IMR-90 (cell line): ENCODE measurements at regions not wholly inside any gene's neighbourhood (a gene's known extent, or its start where the extent isn't known, plus 50 kb on each side); places are given as distances from the start of the nearest gene placed in this dataset.

Source experiments
- ATAC-seq: fragments of 200-7000 bp; cut with Tn5 transposase; 2 replicates; pipeline ENCODE4 v1.9.1; 2020; ENCODE audit warnings: low read depth, mild to moderate bottlenecking, moderate library complexity
- BruUV-seq: library from RNA; stranded (reverse); fragments of 400-500 nt; replicated peaks from 2 replicates; lab custom pipeline; 2021; lab: Mats Ljungman, UMichigan
- CTCF ChIA-PET: fragments of 300-600 bp; formaldehyde crosslinking; extraction: SDS; loops from one replicate; lab custom pipeline; 2021; ENCODE audit warnings: antibody characterized with exemption; lab: Yijun Ruan, JAX
- POLR2A ChIA-PET: fragments of 300-600 bp; sonication (Branson Sonifier 250); formaldehyde crosslinking; loops from one replicate; lab custom pipeline; 2022; ENCODE audit warnings: antibody characterized with exemption; ENCODE audit not compliant: unreplicated experiment; lab: Charles Lee
- DNase-seq: peaks from one replicate; pipeline ENCODE4 v3.0.0; 2013
- H2AFZ ChIP-seq: replicated peaks from 2 replicates; pipeline ENCODE3; 2013; ENCODE audit warnings: low read length, mild to moderate bottlenecking; ENCODE audit not compliant: poor library complexity
- H2AK5ac ChIP-seq: 2 replicates; pipeline ENCODE4 v1.6.1; 2013; ENCODE audit warnings: low read depth, low read length, inconsistent platforms
- H2AK9ac ChIP-seq: replicated peaks from 2 replicates; pipeline ENCODE3; 2013; ENCODE audit warnings: mild to moderate bottlenecking, low read depth, low read length, moderate library complexity; ENCODE audit not compliant: poor library complexity
- H2BK120ac ChIP-seq: 2 replicates; pipeline ENCODE4 v1.6.1; 2013; ENCODE audit warnings: low read depth, low read length, inconsistent platforms
- H2BK15ac ChIP-seq: 3 replicates; pipeline ENCODE4 v1.6.1; 2013; ENCODE audit warnings: low read depth, low read length, inconsistent platforms
- H2BK20ac ChIP-seq: 2 replicates; pipeline ENCODE4 v1.6.1; 2013; ENCODE audit warnings: low read depth, mild to moderate bottlenecking, inconsistent platforms, low read length, moderate library complexity
- H2BK5ac ChIP-seq: 2 replicates; pipeline ENCODE4 v1.6.1; 2013; ENCODE audit warnings: mild to moderate bottlenecking, low read depth, low read length, inconsistent platforms; ENCODE audit not compliant: poor library complexity, severe bottlenecking
- H3K14ac ChIP-seq: replicated peaks from 2 replicates; pipeline ENCODE4 v1.6.1; 2013; ENCODE audit warnings: low read depth, low read length, inconsistent platforms
- H3K18ac ChIP-seq: 2 replicates; pipeline ENCODE4 v1.6.1; 2013; ENCODE audit warnings: low read depth, low read length, control low read depth
- H3K23ac ChIP-seq: 2 replicates; pipeline ENCODE4 v1.6.1; 2013; ENCODE audit warnings: low read depth, low read length, inconsistent platforms
- H3K27ac ChIP-seq: 2 replicates; pipeline ENCODE4 v1.5.1; 2013; ENCODE audit warnings: mild to moderate bottlenecking, control low read depth, low read length; ENCODE audit not compliant: insufficient read depth
- H3K27me3 ChIP-seq: 2 replicates; pipeline ENCODE4 v1.6.1; 2013; ENCODE audit warnings: low read length; ENCODE audit not compliant: control insufficient read depth, insufficient read depth
- H3K36me3 ChIP-seq: 2 replicates; pipeline ENCODE4 v1.6.1; 2013; ENCODE audit warnings: low read length, mixed read lengths; ENCODE audit not compliant: control insufficient read depth, insufficient read depth
- H3K4ac ChIP-seq: 2 replicates; pipeline ENCODE4 v1.6.1; 2013; ENCODE audit warnings: low read depth, low read length, inconsistent platforms
- H3K4me1 ChIP-seq: 2 replicates; pipeline ENCODE4 v1.6.1; 2013; ENCODE audit warnings: low read length, mixed read lengths; ENCODE audit not compliant: control insufficient read depth, insufficient read depth
- H3K4me2 ChIP-seq: 2 replicates; pipeline ENCODE4 v1.6.1; 2013; ENCODE audit warnings: low read depth, mild to moderate bottlenecking, control low read depth, low read length, moderate library complexity
- H3K4me3 ChIP-seq: 2 replicates; pipeline ENCODE4 v1.5.1; 2013; ENCODE audit warnings: low read depth, mild to moderate bottlenecking, control low read depth, low read length, moderate library complexity; ENCODE audit not compliant: insufficient read depth
- H3K56ac ChIP-seq: 2 replicates; pipeline ENCODE4 v1.6.1; 2013; ENCODE audit warnings: low read length, inconsistent platforms; ENCODE audit not compliant: insufficient read depth; ENCODE audit errors: extremely low read depth
- H3K79me1 ChIP-seq, 2 experiments: 2 replicates each; pipeline ENCODE4 v1.6.1; 2013; ENCODE audit warnings: low read length in 2 of 2, inconsistent platforms in 1 of 2, low read depth in 1 of 2
- H3K9ac ChIP-seq: 2 replicates; pipeline ENCODE4 v1.6.1; 2013; ENCODE audit warnings: low read depth, low read length, control low read depth
- H3K9me1 ChIP-seq: 2 replicates; pipeline ENCODE4 v1.6.1; 2013; ENCODE audit warnings: low read length, inconsistent platforms; ENCODE audit not compliant: insufficient read depth
- H3K9me3 ChIP-seq: 2 replicates; pipeline ENCODE4 v1.6.1; 2013; ENCODE audit warnings: low read length; ENCODE audit not compliant: control insufficient read depth, insufficient read depth
- H4K20me1 ChIP-seq: 2 replicates; pipeline ENCODE4 v1.6.1; 2013; ENCODE audit warnings: low read length, inconsistent platforms; ENCODE audit not compliant: insufficient read depth
- H4K5ac ChIP-seq: 2 replicates; pipeline ENCODE4 v1.6.1; 2013; ENCODE audit warnings: mild to moderate bottlenecking, low read depth, low read length, control low read depth
- H4K8ac ChIP-seq, 2 experiments: 2 replicates each; pipeline ENCODE4 v1.6.1; 2013; ENCODE audit warnings: low read depth in 2 of 2, low read length in 2 of 2, control low read depth in 1 of 2, inconsistent platforms in 1 of 2
- H4K91ac ChIP-seq: 2 replicates; pipeline ENCODE4 v1.6.1; 2013; ENCODE audit warnings: low read depth, low read length, inconsistent platforms; ENCODE audit not compliant: insufficient read depth
- BHLHE40 ChIP-seq: fragments of 150-350 bp; IDR thresholded peaks from 2 replicates; pipeline ENCODE4 v1.6.1; 2016; ENCODE audit warnings: mild to moderate bottlenecking, low read depth, low read length
- ELK1 ChIP-seq: fragments of 150-350 bp; IDR thresholded peaks from 2 replicates; pipeline ENCODE4 v1.6.1; 2016; ENCODE audit warnings: low read depth, mild to moderate bottlenecking, low read length, moderate library complexity, borderline replicate concordance
- MAFK ChIP-seq: IDR thresholded peaks from 2 replicates; pipeline ENCODE4 v1.6.1; 2012; ENCODE audit warnings: low read depth, low read length, improper control_type of control experiment
- MAZ ChIP-seq: IDR thresholded peaks from 2 replicates; pipeline ENCODE4 v1.6.1; 2012; ENCODE audit warnings: low read depth, mild to moderate bottlenecking, low read length, improper control_type of control experiment, moderate library complexity, borderline replicate concordance
- dilution Hi-C: fragments of 300-500 bp; cut with HindIII; formaldehyde crosslinking; loops from one replicate; pipeline ENCODE4 v1.14.3; 2018; ENCODE audit warnings: low sequenced_read_pairs; ENCODE audit not compliant: unreplicated experiment
- in situ Hi-C: fragments of 300-500 bp; cut with MboI; formaldehyde crosslinking; loops from 3 replicates; pipeline ENCODE4 v1.14.3; 2019; ENCODE audit warnings: low sequenced_read_pairs, inconsistent platforms, mixed read lengths
- intact Hi-C: fragments of 100-400 bp; cut with micrococcal nuclease; formaldehyde crosslinking; loops from 2 replicates; pipeline ENCODE4 v1.10.0; 2022

GRCh38 chr6:139988685-139989084 lies 614.2 kb upstream of the CITED2 start:
- CTCF ChIA-PET: no interaction called here
- H3K4ac ChIP-seq: no peak overlapping the region
- POLR2A ChIA-PET: no interaction called here

More at GRCh38 chr6:139988685-139989084, 614.2 kb upstream of the CITED2 start:
- Histone ChIP-seq H3K56ac (no peak overlapping the region), H4K8ac (no peak overlapping the region), H4K91ac (no peak overlapping the region), H3K23ac (no peak overlapping the region), H2AK5ac (no peak overlapping the region), H3K14ac (no peak overlapping the region), H3K27me3 (no peaks in the 10 kb centered on the region), H3K9me1 (no peaks in the 10 kb centered on the region; the same call in 1 of the 2 replicates), H3K4me1 (peaks cover 8% of the 10 kb centered on the region), H2BK5ac (no peak overlapping the region), H3K4me3 (no peak overlapping the region), H3K9ac (no peak overlapping the region), H3K18ac (no peak overlapping the region), H2BK20ac (no peak overlapping the region), H4K5ac (no peak overlapping the region), H3K79me1 (no peaks in the 10 kb centered on the region), H3K27ac (no peak overlapping the region), H2BK15ac (no peak overlapping the region), H3K4me2 (no peak overlapping the region), H3K9me3 (no peaks in the 10 kb centered on the region), H2AK9ac (no peak overlapping the region), H4K20me1 (no peaks in the 10 kb centered on the region), H2BK120ac (no peak overlapping the region), H2AFZ (no peak overlapping the region), H3K36me3 (no peaks in the 10 kb centered on the region)
- dilution Hi-C loops (no loop called here), in situ Hi-C loops (no loop called here), intact Hi-C loops (no loop called here)
- DNase-seq (no peak), ATAC-seq (no peak)
- no peak for TF ChIP-seq BHLHE40
- TF ChIP-seq MAZ: no peak
- TF ChIP-seq MAFK: 0 out of 2 replicates have a peak, but pooled peaks have one; percentile 26
- TF ChIP-seq ELK1: no peak
- no TSS peak for BruUV-seq
